PC-3 (cell line): ENCODE measurements at regions not wholly inside any gene's neighbourhood (a gene's known extent, or its start where the extent isn't known, plus 50 kb on each side); places are given as distances from the start of the nearest gene placed in this dataset.

ENCODE experiments used
- ATAC-seq: fragments of 200-7000 bp; cut with Tn5 transposase; 2 replicates; pipeline ENCODE4 v1.9.1; 2020; ENCODE audit warnings: mild to moderate bottlenecking, moderate library complexity
- BruUV-seq: library from RNA; stranded (reverse); fragments of 400-500 nt; replicated peaks from 2 replicates; lab custom pipeline; 2021; lab: Mats Ljungman, UMichigan
- CTCF ChIA-PET: fragments of 300-600 bp; sonication (Branson Sonifier 250); formaldehyde crosslinking; loops from one replicate; lab custom pipeline; 2022; ENCODE audit warnings: antibody characterized with exemption; lab: Charles Lee
- POLR2A ChIA-PET: fragments of 300-600 bp; sonication (Branson Sonifier 250); formaldehyde crosslinking; loops from one replicate; lab custom pipeline; 2022; ENCODE audit warnings: antibody characterized with exemption; ENCODE audit not compliant: unreplicated experiment; lab: Charles Lee
- DNase-seq: peaks from one replicate; pipeline ENCODE4 v3.0.0-alpha.2; 2015
- H2AFZ ChIP-seq: fragments of 300-600 bp; sonication (generic); 2 replicates; pipeline ENCODE4 v1.6.0; 2016; ENCODE audit warnings: antibody characterized with exemption, low read length
- H3F3A ChIP-seq: fragments of 300-600 bp; sonication (generic); one replicate; pipeline ENCODE4 v1.6.0; 2017; ENCODE audit warnings: antibody characterized with exemption, low read length, control low read depth, mild to moderate bottlenecking; ENCODE audit not compliant: unreplicated experiment
- H3K27ac ChIP-seq: fragments of 300-600 bp; sonication (generic); 2 replicates; pipeline ENCODE4 v1.5.1; 2016; ENCODE audit warnings: mild to moderate bottlenecking, low read length
- H3K27me3 ChIP-seq: fragments of 300-600 bp; sonication (generic); 2 replicates; pipeline ENCODE4 v1.6.1; 2016; ENCODE audit warnings: low read length, mixed read lengths
- H3K36me3 ChIP-seq: fragments of 300-600 bp; sonication (generic); 2 replicates; pipeline ENCODE4 v1.6.1; 2016; ENCODE audit warnings: low read depth, mixed run types, low read length, mixed read lengths
- H3K4me1 ChIP-seq: fragments of 300-600 bp; sonication (generic); 2 replicates; pipeline ENCODE4 v1.5.1; 2016; ENCODE audit warnings: low read length; ENCODE audit not compliant: insufficient read depth
- H3K4me2 ChIP-seq: fragments of 300-600 bp; sonication (generic); 2 replicates; pipeline ENCODE4 v1.6.0; 2016; ENCODE audit warnings: low read length
- H3K4me3 ChIP-seq: fragments of 300-600 bp; sonication (generic); 2 replicates; pipeline ENCODE4 v1.5.1; 2016; ENCODE audit warnings: mild to moderate bottlenecking, low read length, mixed read lengths
- H3K79me2 ChIP-seq: fragments of 300-600 bp; sonication (generic); 2 replicates; pipeline ENCODE4 v1.6.1; 2017; ENCODE audit warnings: low read length, mixed read lengths
- H3K9ac ChIP-seq: fragments of 300-600 bp; sonication (generic); 2 replicates; pipeline ENCODE4 v1.6.0; 2016; ENCODE audit warnings: mild to moderate bottlenecking, low read length
- H3K9me2 ChIP-seq: fragments of 300-600 bp; sonication (generic); replicated peaks from 2 replicates; pipeline ENCODE4 v1.6.1; 2016; ENCODE audit warnings: mixed run types, low read length, mixed read lengths
- H3K9me3 ChIP-seq: fragments of 300-600 bp; sonication (generic); 2 replicates; pipeline ENCODE4 v1.6.1; 2016; ENCODE audit warnings: low read length, mixed read lengths
- H4K20me1 ChIP-seq: fragments of 300-600 bp; sonication (generic); 2 replicates; pipeline ENCODE4 v1.6.1; 2016; ENCODE audit warnings: low read length, mixed read lengths
- EZH2 ChIP-seq: fragments of 300-600 bp; sonication (generic); IDR thresholded peaks from one replicate; pipeline ENCODE4 v1.6.1; 2017; ENCODE audit warnings: antibody characterized with exemption, mild to moderate bottlenecking, low read length; ENCODE audit not compliant: unreplicated experiment
- EZH2phosphoT487 ChIP-seq: fragments of 300-600 bp; sonication (generic); IDR thresholded peaks from 2 replicates; pipeline ENCODE4 v1.6.1; 2018; ENCODE audit warnings: mild to moderate bottlenecking, antibody characterized with exemption, low read length, borderline replicate concordance
- intact Hi-C: fragments of 100-400 bp; cut with micrococcal nuclease; formaldehyde crosslinking; loops from 2 replicates; pipeline ENCODE4 v1.9.0; 2023
- TF ChIP-seq, protein P1 (sequence below): fragments of 300-600 bp; sonication (generic); conservative IDR thresholded peaks from 2 replicates; pipeline ENCODE4 v1.5.1; 2017; ENCODE audit warnings: antibody characterized with exemption, low read depth, mild to moderate bottlenecking, low read length

DNA sequence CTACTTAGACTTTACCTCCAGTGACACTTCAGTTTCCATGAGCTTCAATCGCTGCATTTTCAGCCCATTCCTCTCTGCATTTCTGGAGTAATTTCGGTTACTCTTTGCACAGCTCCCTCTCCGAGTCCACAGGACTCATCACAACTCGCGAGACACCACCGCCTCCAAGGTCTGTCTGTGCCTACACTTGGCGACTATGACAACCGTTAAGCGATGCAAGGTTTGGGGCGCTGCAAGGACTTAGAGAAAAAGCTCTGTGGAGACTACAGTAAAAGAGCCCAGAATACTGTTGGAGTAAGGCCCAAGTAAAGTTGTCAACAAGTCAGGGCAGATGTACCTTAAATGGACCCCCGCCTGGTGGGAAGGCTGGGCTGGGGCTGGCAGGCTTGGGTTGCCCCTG, 95.7 kb upstream of the RPS6KA2 start:
- no peak for ATAC-seq
- H3K9me3 ChIP-seq, result no peaks in the 10 kb centered on the region
- no peak for TF ChIP-seq EZH2phosphoT487
- no peak for TF ChIP-seq EZH2
- TF ChIP-seq, protein P1, sequence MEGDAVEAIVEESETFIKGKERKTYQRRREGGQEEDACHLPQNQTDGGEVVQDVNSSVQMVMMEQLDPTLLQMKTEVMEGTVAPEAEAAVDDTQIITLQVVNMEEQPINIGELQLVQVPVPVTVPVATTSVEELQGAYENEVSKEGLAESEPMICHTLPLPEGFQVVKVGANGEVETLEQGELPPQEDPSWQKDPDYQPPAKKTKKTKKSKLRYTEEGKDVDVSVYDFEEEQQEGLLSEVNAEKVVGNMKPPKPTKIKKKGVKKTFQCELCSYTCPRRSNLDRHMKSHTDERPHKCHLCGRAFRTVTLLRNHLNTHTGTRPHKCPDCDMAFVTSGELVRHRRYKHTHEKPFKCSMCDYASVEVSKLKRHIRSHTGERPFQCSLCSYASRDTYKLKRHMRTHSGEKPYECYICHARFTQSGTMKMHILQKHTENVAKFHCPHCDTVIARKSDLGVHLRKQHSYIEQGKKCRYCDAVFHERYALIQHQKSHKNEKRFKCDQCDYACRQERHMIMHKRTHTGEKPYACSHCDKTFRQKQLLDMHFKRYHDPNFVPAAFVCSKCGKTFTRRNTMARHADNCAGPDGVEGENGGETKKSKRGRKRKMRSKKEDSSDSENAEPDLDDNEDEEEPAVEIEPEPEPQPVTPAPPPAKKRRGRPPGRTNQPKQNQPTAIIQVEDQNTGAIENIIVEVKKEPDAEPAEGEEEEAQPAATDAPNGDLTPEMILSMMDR, result no peak
- intact Hi-C loops, result loop anchor here (10.0 kb wide), 1 partner anchor 168 kb away; no protein-coding TSS in a partner anchor
- no peak overlapping the region for H3K4me3 ChIP-seq
- CTCF ChIA-PET, result no interaction called here
- BruUV-seq, result no TSS peak
- no peak overlapping the region for H3K27ac ChIP-seq
- no peak overlapping the region for H3K4me2 ChIP-seq
- no peaks in the 10 kb centered on the region for H3K36me3 ChIP-seq
- no peak overlapping the region for H3K9ac ChIP-seq
- no peaks in the 10 kb centered on the region for H3F3A ChIP-seq
- H2AFZ ChIP-seq, result no peak overlapping the region
- no peaks in the 10 kb centered on the region for H3K79me2 ChIP-seq
- peaks cover 54% of the 10 kb centered on the region for H3K4me1 ChIP-seq
- no peaks in the 10 kb centered on the region for H3K9me2 ChIP-seq
- no peaks in the 10 kb centered on the region for H3K27me3 ChIP-seq
- H4K20me1 ChIP-seq, result no peaks in the 10 kb centered on the region
- POLR2A ChIA-PET, result no interaction called here
- DNase-seq, result no peak

DNA sequence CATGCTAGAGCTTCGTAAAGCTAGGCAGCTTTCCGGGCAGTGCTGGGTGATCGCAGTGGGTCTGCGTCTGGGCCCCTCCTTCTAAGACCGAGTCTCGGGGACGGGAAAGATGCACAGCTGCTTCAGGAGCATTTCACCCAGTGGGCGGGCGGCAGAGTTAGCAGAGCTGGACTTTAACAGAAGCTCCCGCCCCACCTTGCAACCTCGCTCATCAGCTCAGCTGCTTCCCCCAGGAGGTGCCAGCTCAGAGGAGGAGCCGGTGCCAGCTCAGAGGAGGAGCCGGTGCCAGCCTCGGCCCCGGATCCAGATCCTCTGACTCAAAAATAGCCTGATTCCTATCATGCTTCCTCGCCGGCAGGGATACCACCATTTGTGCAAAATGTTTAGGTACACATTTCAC, 94.5 kb upstream of the RPS6KA2 start:
- ATAC-seq, result peak; percentile 74
- intact Hi-C loops, result loop anchor here (1.0 to 10.0 kb wide), 3 partner anchors 15 to 167 kb away; partner anchors contain the start of gene RPS6KA2
- no peaks in the 10 kb centered on the region for H3K9me2 ChIP-seq
- peak overlapping the region; percentile 69 for H3K4me2 ChIP-seq
- H2AFZ ChIP-seq, result peak overlapping the region; percentile 57; the same call in 1 of the 2 replicates
- no peaks in the 10 kb centered on the region for H3K9me3 ChIP-seq
- peak; percentile 71 for DNase-seq
- H3K4me3 ChIP-seq, result peak overlapping the region; percentile 30
- peaks cover 49% of the 10 kb centered on the region for H3K4me1 ChIP-seq
- no peaks in the 10 kb centered on the region for H4K20me1 ChIP-seq
- H3K27ac ChIP-seq, result peak overlapping the region; percentile 62
- TF ChIP-seq EZH2, result no peak
- TF ChIP-seq EZH2phosphoT487, result no peak
- TF ChIP-seq, protein P1, result no peak
- ChIA-PET CTCF (no interaction called here), POLR2A (no interaction called here)
- H3K9ac ChIP-seq, result peak overlapping the region; percentile 25; the same call in 1 of the 2 replicates
- H3K79me2 ChIP-seq, result no peaks in the 10 kb centered on the region
- H3K36me3 ChIP-seq, result no peaks in the 10 kb centered on the region
- no peaks in the 10 kb centered on the region for H3K27me3 ChIP-seq
- BruUV-seq, result no TSS peak
- H3F3A ChIP-seq, result no peaks in the 10 kb centered on the region

GRCh38 chr6:166720856-166721255, 93.8 kb upstream of the RPS6KA2 start:
- TF ChIP-seq EZH2phosphoT487 (no peak), EZH2 (no peak)
- TF ChIP-seq, protein P1, result no peak
- no peak overlapping the region for H3K9ac ChIP-seq
- ChIA-PET CTCF (no interaction called here), POLR2A (no interaction called here)
- H3K36me3 ChIP-seq, result no peaks in the 10 kb centered on the region
- no peaks in the 10 kb centered on the region for H4K20me1 ChIP-seq
- no peaks in the 10 kb centered on the region for H3K9me3 ChIP-seq
- H3K27me3 ChIP-seq, result no peaks in the 10 kb centered on the region
- BruUV-seq, result no TSS peak
- no peak overlapping the region for H3K4me3 ChIP-seq
- DNase-seq, result peak; percentile 49
- H3F3A ChIP-seq, result no peaks in the 10 kb centered on the region
- H2AFZ ChIP-seq, result 0 out of 2 replicates have a peak overlapping the region, but pooled peaks have one; percentile 57
- H3K79me2 ChIP-seq, result no peaks in the 10 kb centered on the region
- H3K27ac ChIP-seq, result peak overlapping the region; percentile 50; the same call in 1 of the 2 replicates
- intact Hi-C loops, result loop anchor here (1.0 to 10.0 kb wide), 3 partner anchors 14 to 166 kb away; partner anchors contain the start of gene RPS6KA2
- peak; percentile 21 for ATAC-seq
- peak overlapping the region; percentile 69 for H3K4me2 ChIP-seq
- H3K9me2 ChIP-seq, result no peaks in the 10 kb centered on the region
- peaks cover 43% of the 10 kb centered on the region for H3K4me1 ChIP-seq
